ENCODE measurements at regions not wholly inside any gene's neighbourhood (a gene's known extent, or its start where the extent isn't known, plus 50 kb on each side); places are given as distances from the start of the nearest gene placed in this dataset.

GRCh38 chr3:111428301-111428700, 113.7 kb upstream of the CD96 start:
- TF ChIP-seq CTCF (conservative IDR thresholded peaks at IDR 0.05; ENCODE audit: low read length) (no peak), EZH2phosphoT487 (IDR thresholded peaks at IDR 0.05; ENCODE audit: borderline replicate concordance) (no peak)

Data from Loucy (cell line).